HL-60 (cell line): ENCODE measurements at regions not wholly inside any gene's neighbourhood (a gene's known extent, or its start where the extent isn't known, plus 50 kb on each side); places are given as distances from the start of the nearest gene placed in this dataset.

Experiments used
- GABPA ChIP-seq: IDR thresholded peaks from 2 replicates; pipeline ENCODE4 v1.6.1; 2012; ENCODE audit warnings: low read depth
- POLR2AphosphoS5 ChIP-seq: IDR thresholded peaks from 2 replicates; pipeline ENCODE4 v1.6.1; 2012; ENCODE audit warnings: low read depth

GRCh38 chr6:9532621-9533557 is 882.0 kb downstream of the TFAP2A start:
- TF ChIP-seq GABPA, result no peak
- no peak for TF ChIP-seq POLR2AphosphoS5
